PC-9 (cell line): ENCODE measurements at regions not wholly inside any gene's neighbourhood (a gene's known extent, or its start where the extent isn't known, plus 50 kb on each side); places are given as distances from the start of the nearest gene placed in this dataset.

Source experiments
- CTCF ChIP-seq: fragments of 200-600 bp; sonication (generic); conservative IDR thresholded peaks from 2 replicates; pipeline ENCODE4 v1.6.1; 2017; ENCODE audit warnings: mixed run types, antibody characterized with exemption, mild to moderate bottlenecking, moderate library complexity
- EZH2 ChIP-seq: fragments of 200-600 bp; sonication (generic); IDR thresholded peaks from 2 replicates; pipeline ENCODE4 v1.8.0; 2017; ENCODE audit warnings: antibody characterized with exemption, low read depth

GRCh38 chr2:140041811-140042210, 1261.6 kb upstream of the NXPH2 start:
- TF ChIP-seq CTCF (no peak), EZH2 (no peak)
